ENCODE measurements at regions not wholly inside any gene's neighbourhood (a gene's known extent, or its start where the extent isn't known, plus 50 kb on each side); places are given as distances from the start of the nearest gene placed in this dataset.

GRCh38 chr9:88291856-88292255 is 96.4 kb upstream of the SPIN1 start:
- no peaks in the 10 kb centered on the region for H3F3A ChIP-seq (ENCODE audit: control insufficient read depth, insufficient read depth)
- no peaks in the 10 kb centered on the region for H3K9me2 ChIP-seq (replicated peaks; ENCODE audit: control insufficient read depth, low read length)
- H3K79me2 ChIP-seq (ENCODE audit: control insufficient read depth, low read length) = no peaks in the 10 kb centered on the region
- H3K9me3 ChIP-seq (ENCODE audit: control insufficient read depth, insufficient read depth, low read length) = no peaks in the 10 kb centered on the region
- no peak overlapping the region for H3K4me2 ChIP-seq (ENCODE audit: low read length)
- no peaks in the 10 kb centered on the region for H3K4me1 ChIP-seq (ENCODE audit: control insufficient read depth, low read length)
- TF ChIP-seq CTCF (IDR thresholded peaks at IDR 0.05; ENCODE audit: low read depth, low read length, poor library complexity, severe bottlenecking) (no peak), EZH2phosphoT487 (IDR thresholded peaks at IDR 0.05; ENCODE audit: borderline replicate concordance, low read length) (no peak)
- no peaks in the 10 kb centered on the region for H3K36me3 ChIP-seq (ENCODE audit: control insufficient read depth, low read length)
- H4K20me1 ChIP-seq (ENCODE audit: control insufficient read depth, insufficient read depth, low read depth, low read length) = no peaks in the 10 kb centered on the region
- no peak overlapping the region for H3K27ac ChIP-seq (ENCODE audit: low read depth, low read length)
- H3K27me3 ChIP-seq (ENCODE audit: control insufficient read depth, low read length) = no peaks in the 10 kb centered on the region
- no peak overlapping the region for H3K4me3 ChIP-seq (ENCODE audit: low read length)

- Histone ChIP-seq H3K79me2 (ENCODE audit: control insufficient read depth, low read length) (no peaks in the 10 kb centered on the region), H3K9me2 (replicated peaks; ENCODE audit: control insufficient read depth, low read length) (no peaks in the 10 kb centered on the region), H3K27ac (ENCODE audit: low read depth, low read length) (no peak overlapping the region), H3K36me3 (ENCODE audit: control insufficient read depth, low read length) (no peaks in the 10 kb centered on the region), H3F3A (ENCODE audit: control insufficient read depth, insufficient read depth) (no peaks in the 10 kb centered on the region), H3K27me3 (ENCODE audit: control insufficient read depth, low read length) (no peaks in the 10 kb centered on the region), H4K20me1 (ENCODE audit: control insufficient read depth, insufficient read depth, low read depth, low read length) (no peaks in the 10 kb centered on the region), H3K4me1 (ENCODE audit: control insufficient read depth, low read length) (no peaks in the 10 kb centered on the region), H3K9me3 (ENCODE audit: control insufficient read depth, insufficient read depth, low read length) (no peaks in the 10 kb centered on the region), H3K4me2 (ENCODE audit: low read length) (no peak overlapping the region), H3K4me3 (ENCODE audit: low read length) (no peak overlapping the region)
- TF ChIP-seq CTCF (IDR thresholded peaks at IDR 0.05; ENCODE audit: low read depth, low read length, poor library complexity, severe bottlenecking) (no peak), EZH2phosphoT487 (IDR thresholded peaks at IDR 0.05; ENCODE audit: borderline replicate concordance, low read length) (no peak)
Observed at GRCh38 chr9:88291056-88291455, 97.2 kb upstream of the SPIN1 start.

GRCh38 chr9:88289532-88289931 is 98.7 kb upstream of the SPIN1 start:
- Histone ChIP-seq H4K20me1 (ENCODE audit: control insufficient read depth, insufficient read depth, low read depth, low read length) (no peaks in the 10 kb centered on the region), H3K4me3 (ENCODE audit: low read length) (no peak overlapping the region), H3K27ac (ENCODE audit: low read depth, low read length) (no peak overlapping the region), H3K9me3 (ENCODE audit: control insufficient read depth, insufficient read depth, low read length) (no peaks in the 10 kb centered on the region), H3K27me3 (ENCODE audit: control insufficient read depth, low read length) (no peaks in the 10 kb centered on the region), H3K4me1 (ENCODE audit: control insufficient read depth, low read length) (no peaks in the 10 kb centered on the region), H3K79me2 (ENCODE audit: control insufficient read depth, low read length) (no peaks in the 10 kb centered on the region), H3K9me2 (replicated peaks; ENCODE audit: control insufficient read depth, low read length) (no peaks in the 10 kb centered on the region), H3F3A (ENCODE audit: control insufficient read depth, insufficient read depth) (no peaks in the 10 kb centered on the region), H3K36me3 (ENCODE audit: control insufficient read depth, low read length) (no peaks in the 10 kb centered on the region), H3K4me2 (ENCODE audit: low read length) (no peak overlapping the region)
- TF ChIP-seq CTCF (IDR thresholded peaks at IDR 0.05; ENCODE audit: low read depth, low read length, poor library complexity, severe bottlenecking) (no peak), EZH2phosphoT487 (IDR thresholded peaks at IDR 0.05; ENCODE audit: borderline replicate concordance, low read length) (no peak)

- no peaks in the 10 kb centered on the region for H3F3A ChIP-seq (ENCODE audit: control insufficient read depth, insufficient read depth)
- H3K27ac ChIP-seq (ENCODE audit: low read depth, low read length) = no peak overlapping the region
- no peaks in the 10 kb centered on the region for H3K9me2 ChIP-seq (replicated peaks; ENCODE audit: control insufficient read depth, low read length)
- H3K4me3 ChIP-seq (ENCODE audit: low read length) = no peak overlapping the region
- no peaks in the 10 kb centered on the region for H4K20me1 ChIP-seq (ENCODE audit: control insufficient read depth, insufficient read depth, low read depth, low read length)
- H3K27me3 ChIP-seq (ENCODE audit: control insufficient read depth, low read length) = no peaks in the 10 kb centered on the region
- H3K9me3 ChIP-seq (ENCODE audit: control insufficient read depth, insufficient read depth, low read length) = no peaks in the 10 kb centered on the region; the same call in 1 of the 2 replicates
- TF ChIP-seq CTCF (IDR thresholded peaks at IDR 0.05; ENCODE audit: low read depth, low read length, poor library complexity, severe bottlenecking) (no peak), EZH2phosphoT487 (IDR thresholded peaks at IDR 0.05; ENCODE audit: borderline replicate concordance, low read length) (no peak)
- H3K4me2 ChIP-seq (ENCODE audit: low read length) = no peak overlapping the region
- no peaks in the 10 kb centered on the region for H3K4me1 ChIP-seq (ENCODE audit: control insufficient read depth, low read length)
- H3K36me3 ChIP-seq (ENCODE audit: control insufficient read depth, low read length) = no peaks in the 10 kb centered on the region
- H3K79me2 ChIP-seq (ENCODE audit: control insufficient read depth, low read length) = no peaks in the 10 kb centered on the region
Observed at GRCh38 chr9:88287972-88288371, 100.3 kb upstream of the SPIN1 start.

Data from DOHH2 (cell line).